ENCODE measurements at regions not wholly inside any gene's neighbourhood (a gene's known extent, or its start where the extent isn't known, plus 50 kb on each side); places are given as distances from the start of the nearest gene placed in this dataset.

DNA sequence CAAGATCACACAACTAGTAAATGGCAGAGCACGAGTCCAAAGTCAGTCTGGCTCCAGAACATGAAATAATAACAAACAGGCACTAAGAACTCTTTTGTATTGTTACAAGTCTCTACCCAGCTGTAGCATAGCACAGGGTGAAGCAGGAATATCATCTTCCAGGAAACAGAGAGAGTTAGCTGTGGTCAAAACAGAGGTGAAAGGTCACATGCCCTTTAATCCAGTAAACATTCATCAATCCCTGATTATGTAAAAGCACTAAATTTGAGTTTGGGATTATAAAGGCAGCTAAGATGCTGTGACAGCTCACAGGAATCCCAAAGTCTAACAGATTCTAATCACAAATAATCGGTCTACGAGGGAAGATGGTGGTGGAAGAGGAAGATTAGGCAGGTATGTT, 133.0 kb upstream of the ASTN2 start:
- Histone ChIP-seq H3K9ac (ENCODE audit: extremely low read depth, insufficient read length, low read length) (no peak overlapping the region), H3K23me2 (ENCODE audit: insufficient read length, low read depth, low read length, poor library complexity, severe bottlenecking) (no peaks in the 10 kb centered on the region), H3K79me2 (ENCODE audit: insufficient read depth, low read length) (no peaks in the 10 kb centered on the region), H4K8ac (replicated peaks; ENCODE audit: insufficient read length, low read depth, low read length) (no peak overlapping the region), H4K20me1 (ENCODE audit: control insufficient read depth, insufficient read depth, insufficient read length) (no peaks in the 10 kb centered on the region), H3K27me3 (ENCODE audit: insufficient read depth, low read length) (no peaks in the 10 kb centered on the region), H3K23ac (ENCODE audit: insufficient read length, low read depth, low read length) (no peak overlapping the region), H2BK15ac (ENCODE audit: low read depth, low read length) (no peak overlapping the region), H2BK5ac (ENCODE audit: insufficient read length, low read length) (no peak overlapping the region), H3K4me1 (ENCODE audit: insufficient read depth, low read length) (peaks cover 5% of the 10 kb centered on the region; the same call in 1 of the 2 replicates), H4K5ac (ENCODE audit: insufficient read length, low read depth, low read length) (no peak overlapping the region), H3K79me1 (ENCODE audit: insufficient read depth, low read depth, low read length, poor library complexity, severe bottlenecking) (no peaks in the 10 kb centered on the region), H3K14ac (ENCODE audit: insufficient read depth, low read length) (no peak overlapping the region), H3K27ac (ENCODE audit: insufficient read length, low read depth, low read length) (no peak overlapping the region), H2AK5ac (ENCODE audit: insufficient read length, low read length) (no peak overlapping the region), H3K18ac (ENCODE audit: insufficient read length, low read depth, low read length) (no peak overlapping the region), H3K4me2 (ENCODE audit: insufficient read depth, insufficient read length, low read length) (no peak overlapping the region), H2BK120ac (ENCODE audit: low read depth, low read length, poor library complexity, severe bottlenecking) (no peak overlapping the region), H2AFZ (ENCODE audit: low read length) (no peak overlapping the region), H3K56ac (ENCODE audit: insufficient read length, low read depth, low read length) (no peak overlapping the region), H2BK12ac (ENCODE audit: insufficient read length, low read depth, low read length) (no peak overlapping the region), H4K91ac (ENCODE audit: insufficient read length, low read depth, low read length) (no peak overlapping the region), H2BK20ac (ENCODE audit: low read depth, low read length, poor library complexity, severe bottlenecking) (no peak overlapping the region), H3K4ac (ENCODE audit: low read depth, low read length) (no peak overlapping the region), H3T11ph (ENCODE audit: low read length) (no peak overlapping the region), H3K9me3 (ENCODE audit: control insufficient read depth, low read depth, low read length) (no peaks in the 10 kb centered on the region)
- no peak overlapping the region for H3K4me3 Mint-ChIP-seq
- H3K27ac Mint-ChIP-seq: no peak overlapping the region; a peak in 1 of 7 replicates
- no CpG with 5 or more reads among the region's 3 CpGs for WGBS (ENCODE audit: extremely low coverage, insufficient read length, low lambda C conversion rate)
- no peaks in the 10 kb centered on the region; the same call in 1 of the 2 replicates for H3K27me3 Mint-ChIP-seq (ENCODE audit: low read depth)
- H3K4me1 Mint-ChIP-seq: peaks cover 55 to 56% of the 10 kb centered on the region in 2 experiments
- H3K9me3 Mint-ChIP-seq: no peaks in the 10 kb centered on the region
- TF ChIP-seq, protein P1, sequence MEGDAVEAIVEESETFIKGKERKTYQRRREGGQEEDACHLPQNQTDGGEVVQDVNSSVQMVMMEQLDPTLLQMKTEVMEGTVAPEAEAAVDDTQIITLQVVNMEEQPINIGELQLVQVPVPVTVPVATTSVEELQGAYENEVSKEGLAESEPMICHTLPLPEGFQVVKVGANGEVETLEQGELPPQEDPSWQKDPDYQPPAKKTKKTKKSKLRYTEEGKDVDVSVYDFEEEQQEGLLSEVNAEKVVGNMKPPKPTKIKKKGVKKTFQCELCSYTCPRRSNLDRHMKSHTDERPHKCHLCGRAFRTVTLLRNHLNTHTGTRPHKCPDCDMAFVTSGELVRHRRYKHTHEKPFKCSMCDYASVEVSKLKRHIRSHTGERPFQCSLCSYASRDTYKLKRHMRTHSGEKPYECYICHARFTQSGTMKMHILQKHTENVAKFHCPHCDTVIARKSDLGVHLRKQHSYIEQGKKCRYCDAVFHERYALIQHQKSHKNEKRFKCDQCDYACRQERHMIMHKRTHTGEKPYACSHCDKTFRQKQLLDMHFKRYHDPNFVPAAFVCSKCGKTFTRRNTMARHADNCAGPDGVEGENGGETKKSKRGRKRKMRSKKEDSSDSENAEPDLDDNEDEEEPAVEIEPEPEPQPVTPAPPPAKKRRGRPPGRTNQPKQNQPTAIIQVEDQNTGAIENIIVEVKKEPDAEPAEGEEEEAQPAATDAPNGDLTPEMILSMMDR (conservative IDR thresholded peaks at IDR 0.05): no peak
- no peak for DNase-seq
- H3K36me3 Mint-ChIP-seq (ENCODE audit: insufficient read depth in 1 of 3, low read depth in 3 of 3): no peaks in the 10 kb centered on the region
